ENCODE measurements at regions not wholly inside any gene's neighbourhood (a gene's known extent, or its start where the extent isn't known, plus 50 kb on each side); places are given as distances from the start of the nearest gene placed in this dataset.

- TF ChIP-seq FOXA1 (IDR thresholded peaks at IDR 0.05) = no peak
- TF ChIP-seq YY1 (IDR thresholded peaks at IDR 0.05) = no peak
- TF ChIP-seq CTCF (IDR thresholded peaks at IDR 0.05; ENCODE audit: low read depth, low read length, missing input control) = no peak
These were observed 933.4 kb upstream of the COX7C start for GRCh38 chr5:85684351-85684750.

Data from liver (tissue), 2 donors.